K562 (cell line): ENCODE measurements at regions not wholly inside any gene's neighbourhood (a gene's known extent, or its start where the extent isn't known, plus 50 kb on each side); places are given as distances from the start of the nearest gene placed in this dataset.
"Not testable (repeated sequence)": the region's sequence is repeated elsewhere in the genome, so short reads cannot be mapped to it uniquely, and the experiment has no call there.

Experiments
- ATAC-seq: fragments of 200-7000 bp; cut with Tn5 transposase; 3 replicates; pipeline ENCODE4 v1.9.1; 2020; ENCODE audit warnings: moderate library complexity
- BruUV-seq: library from RNA; stranded (reverse); fragments of 400-500 nt; replicated peaks from 2 replicates; lab custom pipeline; 2021; lab: Mats Ljungman, UMichigan
- CTCF ChIA-PET: fragments of 300-600 bp; formaldehyde crosslinking; extraction: SDS; loops from one replicate; lab custom pipeline; 2021; ENCODE audit warnings: low intra/inter-chr PET ratio; lab: Yijun Ruan, JAX
- POLR2A ChIA-PET: fragments of 300-600, 350-650 bp; sonication (Branson Sonifier 250); formaldehyde crosslinking; extraction: SDS; loops from one replicate; lab custom pipeline; 2021; ENCODE audit warnings: antibody characterized with exemption, inconsistent platforms; lab: Yijun Ruan, JAX
- DNase-seq, 4 experiments: peaks; one replicate each; pipeline versions ENCODE4 v3.0.0 to v3.0.0-alpha.2; 2011 to 2018; ENCODE audit warnings: low spot score in 3 of 4, mixed read lengths in 3 of 4; ENCODE audit errors: extremely low read depth in 1 of 4
- FAIRE-seq: peaks from 2 replicates; lab custom pipeline; 2011; peaks lifted over from hg19 to GRCh38; lab: Jason Lieb, UNC
- H2AFZ ChIP-seq: 2 replicates; pipeline ENCODE4 v1.6.0; 2011; ENCODE audit warnings: low read depth, low read length, control low read depth, inconsistent platforms
- H3K27ac ChIP-seq: fragments of 200-600 bp; 3 replicates; pipeline ENCODE4 v1.8.0; 2011; ENCODE audit warnings: low read depth, mild to moderate bottlenecking, control low read depth, inconsistent platforms, low read length, moderate library complexity, mixed read lengths; ENCODE audit errors: extremely low read depth
- H3K27me3 ChIP-seq, 2 experiments: fragments of 300-600 bp in 1 of 2; 2 replicates in 1 of 2; 3 replicates in 1 of 2; pipeline versions ENCODE4 v1.6.0 to v1.8.0; 2011; ENCODE audit warnings: inconsistent platforms in 2 of 2, low read length in 2 of 2, mild to moderate bottlenecking in 1 of 2, mixed read lengths in 1 of 2, moderate library complexity in 1 of 2; ENCODE audit not compliant: control insufficient read depth in 2 of 2, insufficient read depth in 2 of 2
- H3K36me3 ChIP-seq: fragments of 300-600 bp; 3 replicates; pipeline ENCODE4 v1.8.0; 2011; ENCODE audit warnings: mild to moderate bottlenecking, low read length, inconsistent platforms; ENCODE audit not compliant: control insufficient read depth, insufficient read depth
- H3K4me1 ChIP-seq, 2 experiments: fragments of 200-600 bp in 1 of 2; replicated peaks in 1 of 2; 2 replicates in 1 of 2; 3 replicates in 1 of 2; pipeline versions ENCODE4 v1.5.1 to v1.8.0; 2011; ENCODE audit warnings: inconsistent platforms in 2 of 2, low read length in 2 of 2, mild to moderate bottlenecking in 1 of 2, mixed read lengths in 1 of 2, moderate library complexity in 1 of 2; ENCODE audit not compliant: control insufficient read depth in 2 of 2, insufficient read depth in 2 of 2
- H3K4me2 ChIP-seq: 2 replicates; pipeline ENCODE4 v1.6.1; 2011; ENCODE audit warnings: low read length, control low read depth, inconsistent platforms, mixed read lengths; ENCODE audit not compliant: insufficient read depth
- H3K4me3 ChIP-seq: fragments of 200-600 bp; sonication (generic), shearing (Covaris generic); 2 replicates; pipeline ENCODE4 v1.5.1; 2016; ENCODE audit warnings: control low read depth, inconsistent platforms
- H3K79me2 ChIP-seq: fragments of 200-600 bp; 3 replicates; pipeline ENCODE4 v1.8.0; 2011; ENCODE audit warnings: low read length, inconsistent platforms; ENCODE audit not compliant: control insufficient read depth, insufficient read depth
- H3K9ac ChIP-seq, 2 experiments: 2 replicates each; pipeline versions ENCODE4 v1.6.0 to v1.6.1; 2011; ENCODE audit warnings: low read depth in 2 of 2, low read length in 2 of 2, control low read depth in 1 of 2, inconsistent platforms in 1 of 2, mild to moderate bottlenecking in 1 of 2, mixed read lengths in 1 of 2; ENCODE audit not compliant: insufficient read depth in 1 of 2
- H3K9me1 ChIP-seq: one replicate; pipeline ENCODE4 v1.6.0; 2011; ENCODE audit warnings: inconsistent platforms, mild to moderate bottlenecking, low read length, moderate library complexity; ENCODE audit not compliant: control insufficient read depth, insufficient read depth
- H3K9me3 ChIP-seq: replicated peaks from 2 replicates; pipeline ENCODE4 v1.5.1; 2011; ENCODE audit warnings: low read depth, low read length, inconsistent platforms; ENCODE audit not compliant: control insufficient read depth, insufficient read depth
- H4K20me1 ChIP-seq: replicated peaks from 2 replicates; pipeline ENCODE4 v1.6.1; 2011; ENCODE audit warnings: low read length, inconsistent platforms, mixed read lengths; ENCODE audit not compliant: control insufficient read depth, insufficient read depth
- CHCHD3 ChIP-seq: fragments of 250-450 bp; sonication (Bioruptor Pico); IDR thresholded peaks from 2 replicates; pipeline ENCODE4 v2.1.2; 2022; ENCODE audit warnings: mild to moderate bottlenecking
- HLTF ChIP-seq: fragments of 450-650 bp; IDR thresholded peaks from 2 replicates; pipeline ENCODE4 v1.6.1; 2016
- ZBTB49 ChIP-seq: sonication (generic); formaldehyde crosslinking; IDR thresholded peaks from 2 replicates; pipeline ENCODE4 v1.8.0; 2022; ENCODE audit warnings: missing genetic modification reagents, mild to moderate bottlenecking, borderline replicate concordance
- ZHX1 ChIP-seq: fragments of 150-350 bp; conservative IDR thresholded peaks from 2 replicates; pipeline ENCODE4 v1.6.1; 2014; ENCODE audit warnings: low read length
- WGBS: fragments of 100-300 bp; shearing (Covaris generic); methylation state at CpG from one replicate; pipeline ENCODE4 v1.1.6; 2016; ENCODE audit warnings: low coverage, mixed read lengths; ENCODE audit not compliant: insufficient coverage; ENCODE audit errors: missing lambda C conversion rate; 5-methylcytosine and 5-hydroxymethylcytosine counted together
- in situ Hi-C: fragments of 300-500 bp; cut with MboI; formaldehyde crosslinking; loops from 4 replicates; pipeline ENCODE4 v1.15.0; 2018; ENCODE audit warnings: inconsistent platforms, mixed read lengths
- intact Hi-C: fragments of 100-400 bp; cut with micrococcal nuclease; formaldehyde crosslinking; loops from 2 replicates; pipeline ENCODE4 v1.14.2; 2022

- TF ChIP-seq ZBTB49 (CRISPR knock-in tag) (no peak), HLTF (no peak), ZHX1 (no peak), CHCHD3 (CRISPR knock-in tag) (no peak)
- TF ChIP-seq, all 486 proteins: peak for 0
Measured at GRCh38 chr16:63129411-63130125, 1093.3 kb upstream of the CDH8 start (continued).

- ATAC-seq, H2AFZ ChIP-seq, H3K27ac ChIP-seq, FAIRE-seq, H3K27me3 ChIP-seq, H4K20me1 ChIP-seq, H3K4me3 ChIP-seq, H3K79me2 ChIP-seq, DNase-seq, POLR2A ChIA-PET, in situ Hi-C loops, H3K36me3 ChIP-seq, H3K9me3 ChIP-seq, CTCF ChIA-PET, H3K9me1 ChIP-seq, H3K9ac ChIP-seq, intact Hi-C loops, BruUV-seq, H3K4me2 ChIP-seq, H3K4me1 ChIP-seq: not testable (repeated sequence)
- WGBS = 10% methylated on average over 16 of the region's 23 CpGs
Measured at GRCh38 chr16:63119905-63120304, 1083.7 kb upstream of the CDH8 start.
